Breast epithelium (tissue), 4 donors: ENCODE measurements at regions not wholly inside any gene's neighbourhood (a gene's known extent, or its start where the extent isn't known, plus 50 kb on each side); places are given as distances from the start of the nearest gene placed in this dataset.

Source experiments
- DNase-seq, 2 donors: peaks; one replicate each; pipeline ENCODE4 v3.0.0-alpha.2; 2019; ENCODE audit warnings: low spot score in 2 of 2
- H3K27ac ChIP-seq, 2 donors: fragments of 200-600 bp; sonication (generic) in 1 of 2; one replicate each; pipeline ENCODE4 v1.5.1; 2016 to 2019; ENCODE audit warnings: mild to moderate bottlenecking in 1 of 2
- H3K27me3 ChIP-seq, 2 donors: fragments of 200-600 bp; sonication (generic) in 1 of 2; one replicate each; pipeline versions ENCODE4 v1.5.1 to v1.6.0; 2017 to 2019; ENCODE audit warnings: control low read depth in 1 of 2, mild to moderate bottlenecking in 1 of 2
- H3K36me3 ChIP-seq: fragments of 200-600 bp; one replicate; pipeline ENCODE4 v1.5.1; 2019
- H3K4me1 ChIP-seq, 2 donors: fragments of 200-600 bp; sonication (generic); one replicate each; pipeline ENCODE4 v1.5.1; 2016 to 2019; ENCODE audit warnings: control low read depth in 1 of 2
- H3K4me3 ChIP-seq, 3 donors: fragments of 200-600 bp; sonication (generic); 1 replicate in 2 of 3; 2 replicates in 1 of 3; pipeline ENCODE4 v1.5.1; 2016 to 2019; ENCODE audit warnings: mild to moderate bottlenecking in 3 of 3, moderate library complexity in 2 of 3
- H3K9me3 ChIP-seq, 2 donors: fragments of 200-600 bp; sonication (generic) in 1 of 2; one replicate each; pipeline ENCODE4 v1.5.1; 2016 to 2019; ENCODE audit warnings: control low read depth in 1 of 2
- CTCF ChIP-seq, 3 donors: fragments of 450-650 bp; IDR thresholded peaks; one replicate each; pipeline ENCODE4 v1.5.1; 2016 to 2017; ENCODE audit warnings: antibody characterized with exemption in 3 of 3, mild to moderate bottlenecking in 3 of 3, moderate library complexity in 3 of 3
- POLR2A ChIP-seq: fragments of 450-650 bp; IDR thresholded peaks from one replicate; pipeline ENCODE4 v1.6.1; 2016; ENCODE audit warnings: antibody characterized with exemption, mild to moderate bottlenecking, moderate library complexity
- POLR2AphosphoS5 ChIP-seq, 3 donors: sonication (generic); formaldehyde crosslinking; IDR thresholded peaks; one replicate each; pipeline ENCODE4 v1.6.1; 2017; ENCODE audit warnings: antibody characterized with exemption in 3 of 3
- intact Hi-C: fragments of 100-400 bp; cut with DNase I; formaldehyde crosslinking; loops from one replicate; pipeline ENCODE4 v1.15.1; 2023; ENCODE audit warnings: low total_unique reads

- no peak for DNase-seq
- Histone ChIP-seq H3K4me3 (no peak overlapping the region), H3K27ac (no peak overlapping the region), H3K9me3 (no peaks in the 10 kb centered on the region), H3K36me3 (no peaks in the 10 kb centered on the region), H3K27me3 (peaks cover 0 to 7% of the 10 kb centered on the region in 2 donors), H3K4me1 (no peaks in the 10 kb centered on the region)
- intact Hi-C loops = no loop called here
- TF ChIP-seq POLR2A = no peak
- TF ChIP-seq POLR2AphosphoS5 (IDR thresholded peaks at IDR 0.05) = no peak
- TF ChIP-seq CTCF (IDR thresholded peaks at IDR 0.05) = no peak
These were observed 116.4 kb upstream of the AGBL1 start for GRCh38 chr15:85963262-85963760.

- Histone ChIP-seq H3K4me3 (no peak overlapping the region), H3K4me1 (no peaks in the 10 kb centered on the region), H3K9me3 (no peaks in the 10 kb centered on the region), H3K27me3 (peaks cover 0 to 4% of the 10 kb centered on the region in 2 donors), H3K36me3 (no peaks in the 10 kb centered on the region), H3K27ac (no peak overlapping the region)
- DNase-seq = no peak
- no peak for TF ChIP-seq POLR2A
- no peak for TF ChIP-seq CTCF (IDR thresholded peaks at IDR 0.05)
- TF ChIP-seq POLR2AphosphoS5 (IDR thresholded peaks at IDR 0.05) = no peak
- intact Hi-C loops = no loop called here
These were observed 115.2 kb upstream of the AGBL1 start for GRCh38 chr15:85964471-85964870.

- H3K9me3 ChIP-seq = no peaks in the 10 kb centered on the region
- intact Hi-C loops = no loop called here
These were observed 112.1 kb upstream of the AGBL1 start for GRCh38 chr15:85967553-85967952.

GRCh38 chr15:85972805-85973540 lies 106.7 kb upstream of the AGBL1 start:
- H3K4me1 ChIP-seq = no peaks in the 10 kb centered on the region
- H3K36me3 ChIP-seq = no peaks in the 10 kb centered on the region
- no peak for DNase-seq
- TF ChIP-seq POLR2A (no peak), POLR2AphosphoS5 (IDR thresholded peaks at IDR 0.05) (no peak), CTCF (IDR thresholded peaks at IDR 0.05) (no peak)
- H3K9me3 ChIP-seq = peaks cover 0 to 10% of the 10 kb centered on the region in 2 donors
- no peak overlapping the region for H3K4me3 ChIP-seq
- intact Hi-C loops = no loop called here
- no peak overlapping the region for H3K27ac ChIP-seq
- H3K27me3 ChIP-seq = peaks cover 0 to 7% of the 10 kb centered on the region in 2 donors

More at GRCh38 chr15:85967553-85967952, 112.1 kb upstream of the AGBL1 start:
- Histone ChIP-seq H3K36me3 (no peaks in the 10 kb centered on the region), H3K4me3 (no peak overlapping the region), H3K27ac (no peak overlapping the region), H3K27me3 (no peaks in the 10 kb centered on the region), H3K4me1 (no peaks in the 10 kb centered on the region)
- DNase-seq = no peak
- TF ChIP-seq CTCF (IDR thresholded peaks at IDR 0.05) = no peak
- TF ChIP-seq POLR2AphosphoS5 (IDR thresholded peaks at IDR 0.05) = no peak
- no peak for TF ChIP-seq POLR2A

GRCh38 chr15:85973584-85974347 lies 105.9 kb upstream of the AGBL1 start:
- H3K27me3 ChIP-seq = peaks cover 0 to 7% of the 10 kb centered on the region in 2 donors
- no peaks in the 10 kb centered on the region for H3K36me3 ChIP-seq
- no peaks in the 10 kb centered on the region for H3K4me1 ChIP-seq
- H3K9me3 ChIP-seq = peaks cover 0 to 10% of the 10 kb centered on the region in 2 donors
- H3K4me3 ChIP-seq = no peak overlapping the region
- no peak overlapping the region for H3K27ac ChIP-seq
- no peak for DNase-seq
- intact Hi-C loops = no loop called here
- TF ChIP-seq CTCF (IDR thresholded peaks at IDR 0.05) (no peak), POLR2AphosphoS5 (IDR thresholded peaks at IDR 0.05) (no peak), POLR2A (no peak)
